Spleen (tissue), 7 donors: ENCODE measurements at regions not wholly inside any gene's neighbourhood (a gene's known extent, or its start where the extent isn't known, plus 50 kb on each side); places are given as distances from the start of the nearest gene placed in this dataset.

Experiments used
- POLR2A ChIP-seq, 3 donors: fragments of 450-650 bp; IDR thresholded peaks; one replicate each; pipeline ENCODE4 v1.5.1; 2017; ENCODE audit warnings: antibody characterized with exemption in 3 of 3, mild to moderate bottlenecking in 1 of 3
- POLR2AphosphoS5 ChIP-seq, 3 donors: sonication (generic); formaldehyde crosslinking; IDR thresholded peaks; one replicate each; pipeline ENCODE4 v1.5.1; 2017; ENCODE audit warnings: antibody characterized with exemption in 3 of 3
- TF ChIP-seq, protein P1 (sequence below), 11 experiments: fragments of 200-600 bp in 7 of 11; fragments of 450-650 bp in 4 of 11; sonication (generic) in 4 of 11; IDR thresholded peaks in 8 of 11; conservative IDR thresholded peaks in 3 of 11; 1 replicate in 7 of 11; 2 replicates in 4 of 11; pipeline versions ENCODE4 v1.4.0 to v1.8.0; 2016 to 2021; ENCODE audit warnings: antibody characterized with exemption in 11 of 11, inconsistent platforms in 4 of 11, mild to moderate bottlenecking in 1 of 11
- donor health status: DM: no; HTN: no; CAD: no; lungs with moderate emphysema.
- donor health status: DM: no; HTN: no; CAD: no.
- donor health status: DM: no; HTN: no; CAD: no.

DNA sequence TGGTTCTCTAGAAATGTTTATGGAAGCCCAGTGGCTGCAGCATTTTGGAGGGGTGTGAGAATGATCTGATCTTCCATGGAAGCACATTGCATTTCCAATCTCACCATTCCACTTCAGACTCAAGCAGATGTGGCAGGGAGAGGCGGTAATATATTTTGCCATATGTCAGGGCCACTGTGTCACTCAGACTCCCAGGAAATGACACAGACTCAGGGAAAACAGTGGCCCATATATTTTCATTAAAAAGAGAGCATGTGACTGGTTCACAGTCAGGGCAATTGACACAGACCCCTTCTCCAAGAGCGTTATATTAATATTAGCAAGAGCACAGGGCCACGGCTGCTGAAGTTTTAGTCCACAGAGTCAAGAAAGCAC, 149.3 kb upstream of the NRP1 start:
- TF ChIP-seq, protein P1, sequence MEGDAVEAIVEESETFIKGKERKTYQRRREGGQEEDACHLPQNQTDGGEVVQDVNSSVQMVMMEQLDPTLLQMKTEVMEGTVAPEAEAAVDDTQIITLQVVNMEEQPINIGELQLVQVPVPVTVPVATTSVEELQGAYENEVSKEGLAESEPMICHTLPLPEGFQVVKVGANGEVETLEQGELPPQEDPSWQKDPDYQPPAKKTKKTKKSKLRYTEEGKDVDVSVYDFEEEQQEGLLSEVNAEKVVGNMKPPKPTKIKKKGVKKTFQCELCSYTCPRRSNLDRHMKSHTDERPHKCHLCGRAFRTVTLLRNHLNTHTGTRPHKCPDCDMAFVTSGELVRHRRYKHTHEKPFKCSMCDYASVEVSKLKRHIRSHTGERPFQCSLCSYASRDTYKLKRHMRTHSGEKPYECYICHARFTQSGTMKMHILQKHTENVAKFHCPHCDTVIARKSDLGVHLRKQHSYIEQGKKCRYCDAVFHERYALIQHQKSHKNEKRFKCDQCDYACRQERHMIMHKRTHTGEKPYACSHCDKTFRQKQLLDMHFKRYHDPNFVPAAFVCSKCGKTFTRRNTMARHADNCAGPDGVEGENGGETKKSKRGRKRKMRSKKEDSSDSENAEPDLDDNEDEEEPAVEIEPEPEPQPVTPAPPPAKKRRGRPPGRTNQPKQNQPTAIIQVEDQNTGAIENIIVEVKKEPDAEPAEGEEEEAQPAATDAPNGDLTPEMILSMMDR (IDR thresholded peaks at IDR 0.05 in 8 of 11, conservative IDR thresholded peaks at IDR 0.05 in 3 of 11) = no peak
- TF ChIP-seq POLR2AphosphoS5 (IDR thresholded peaks at IDR 0.05) (no peak), POLR2A (IDR thresholded peaks at IDR 0.05) (no peak)
